ENCODE measurements at regions not wholly inside any gene's neighbourhood (a gene's known extent, or its start where the extent isn't known, plus 50 kb on each side); places are given as distances from the start of the nearest gene placed in this dataset.

- no peaks in the 10 kb centered on the region for H3K4me1 ChIP-seq (ENCODE audit: control insufficient read depth, low read depth, low read length)
- no peak overlapping the region for H3K23ac ChIP-seq (ENCODE audit: low read length)
- H2BK120ac ChIP-seq (ENCODE audit: low read depth, low read length) = no peak overlapping the region
- H3K9ac ChIP-seq (ENCODE audit: low read length) = no peak overlapping the region
- DNase-seq = no peak
- no peak overlapping the region for H3K4me2 ChIP-seq (ENCODE audit: low read length)
- no peaks in the 10 kb centered on the region for H3K27me3 ChIP-seq (ENCODE audit: insufficient read depth, low read length, poor library complexity)
- H3K18ac ChIP-seq (ENCODE audit: low read length) = no peak overlapping the region
- H3K4me3 ChIP-seq (ENCODE audit: low read length) = no peak overlapping the region
- no peak overlapping the region for H4K5ac ChIP-seq (ENCODE audit: low read length)
- H2BK5ac ChIP-seq (ENCODE audit: low read length) = no peak overlapping the region
- no peak overlapping the region for H2BK15ac ChIP-seq (replicated peaks; ENCODE audit: low read depth)
- no peak overlapping the region for H3K27ac ChIP-seq (ENCODE audit: low read depth, low read length)
- H3K56ac ChIP-seq (ENCODE audit: low read length) = no peak overlapping the region
- H2AK5ac ChIP-seq (ENCODE audit: low read length) = no peak overlapping the region
- H3K79me2 ChIP-seq (ENCODE audit: control insufficient read depth, insufficient read depth, low read length) = no peaks in the 10 kb centered on the region
- H3K79me1 ChIP-seq (ENCODE audit: low read length) = no peaks in the 10 kb centered on the region
- no CpG with 5 or more reads among the region's 1 CpG for WGBS (ENCODE audit: extremely low coverage, insufficient coverage, low lambda C conversion rate)
- H3K4ac ChIP-seq (ENCODE audit: low read depth, low read length) = no peak overlapping the region
- no peaks in the 10 kb centered on the region for H3K36me3 ChIP-seq (ENCODE audit: control insufficient read depth, insufficient read depth, low read length)
- no peak overlapping the region for H4K8ac ChIP-seq (ENCODE audit: low read depth, low read length)
Observed at GRCh38 chr6:78390066-78390465, 477.3 kb upstream of the IRAK1BP1 start.

DNA sequence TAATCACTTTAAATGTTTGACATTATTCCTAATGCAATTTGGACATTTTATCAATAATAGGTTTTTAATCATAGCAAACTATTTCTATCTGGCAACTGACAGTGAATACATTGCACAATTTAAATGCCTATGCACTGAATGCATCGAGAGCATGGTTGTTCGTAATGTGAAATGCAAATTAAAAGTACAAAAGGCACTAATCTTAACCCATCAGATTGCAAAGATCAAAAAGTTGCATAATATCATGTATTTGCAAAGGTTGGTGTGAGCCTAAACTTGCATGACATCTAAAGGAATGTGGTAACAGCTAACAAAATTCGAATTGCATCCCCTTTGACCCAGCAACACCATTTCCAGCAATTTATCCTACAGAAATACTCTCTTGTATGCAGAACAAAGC lies 469.9 kb upstream of the IRAK1BP1 start:
- Histone ChIP-seq H2BK5ac (ENCODE audit: low read length) (no peak overlapping the region), H2BK120ac (ENCODE audit: low read depth, low read length) (no peak overlapping the region), H3K4me2 (ENCODE audit: low read length) (no peak overlapping the region), H2AK5ac (ENCODE audit: low read length) (no peak overlapping the region), H2BK15ac (replicated peaks; ENCODE audit: low read depth) (no peak overlapping the region), H3K18ac (ENCODE audit: low read length) (no peak overlapping the region), H3K36me3 (ENCODE audit: control insufficient read depth, insufficient read depth, low read length) (no peaks in the 10 kb centered on the region), H3K27ac (ENCODE audit: low read depth, low read length) (no peak overlapping the region), H3K79me1 (ENCODE audit: low read length) (no peaks in the 10 kb centered on the region), H4K5ac (ENCODE audit: low read length) (no peak overlapping the region), H3K4me3 (ENCODE audit: low read length) (no peak overlapping the region), H3K56ac (ENCODE audit: low read length) (no peak overlapping the region), H4K8ac (ENCODE audit: low read depth, low read length) (no peak overlapping the region), H3K4me1 (ENCODE audit: control insufficient read depth, low read depth, low read length) (peaks cover 2% of the 10 kb centered on the region), H3K79me2 (ENCODE audit: control insufficient read depth, insufficient read depth, low read length) (no peaks in the 10 kb centered on the region), H3K23ac (ENCODE audit: low read length) (no peak overlapping the region), H3K9ac (ENCODE audit: low read length) (no peak overlapping the region), H3K27me3 (ENCODE audit: insufficient read depth, low read length, poor library complexity) (no peaks in the 10 kb centered on the region), H3K4ac (ENCODE audit: low read depth, low read length) (no peak overlapping the region)
- DNase-seq = no peak
- WGBS (ENCODE audit: extremely low coverage, insufficient coverage, low lambda C conversion rate) = no CpG with 5 or more reads among the region's 3 CpGs

- H3K4me2 ChIP-seq (ENCODE audit: low read length) = no peak overlapping the region
- H3K18ac ChIP-seq (ENCODE audit: low read length) = no peak overlapping the region
- DNase-seq = peak; percentile 52
- no CpG with 5 or more reads among the region's 2 CpGs for WGBS (ENCODE audit: extremely low coverage, insufficient coverage, low lambda C conversion rate)
- no peak overlapping the region for H2BK15ac ChIP-seq (replicated peaks; ENCODE audit: low read depth)
- H3K27me3 ChIP-seq (ENCODE audit: insufficient read depth, low read length, poor library complexity) = no peaks in the 10 kb centered on the region
- no peak overlapping the region for H2BK5ac ChIP-seq (ENCODE audit: low read length)
- no peaks in the 10 kb centered on the region for H3K79me1 ChIP-seq (ENCODE audit: low read length)
- H3K23ac ChIP-seq (ENCODE audit: low read length) = no peak overlapping the region
- no peak overlapping the region for H2BK120ac ChIP-seq (ENCODE audit: low read depth, low read length)
- no peak overlapping the region for H4K8ac ChIP-seq (ENCODE audit: low read depth, low read length)
- no peak overlapping the region for H3K27ac ChIP-seq (ENCODE audit: low read depth, low read length)
- no peak overlapping the region for H3K4me3 ChIP-seq (ENCODE audit: low read length)
- no peak overlapping the region for H2AK5ac ChIP-seq (ENCODE audit: low read length)
- H3K36me3 ChIP-seq (ENCODE audit: control insufficient read depth, insufficient read depth, low read length) = no peaks in the 10 kb centered on the region
- no peak overlapping the region for H3K56ac ChIP-seq (ENCODE audit: low read length)
- no peaks in the 10 kb centered on the region for H3K79me2 ChIP-seq (ENCODE audit: control insufficient read depth, insufficient read depth, low read length)
- peaks cover 2% of the 10 kb centered on the region for H3K4me1 ChIP-seq (ENCODE audit: control insufficient read depth, low read depth, low read length)
- H4K5ac ChIP-seq (ENCODE audit: low read length) = no peak overlapping the region
- no peak overlapping the region for H3K9ac ChIP-seq (ENCODE audit: low read length)
- no peak overlapping the region for H3K4ac ChIP-seq (ENCODE audit: low read depth, low read length)
Observed at GRCh38 chr6:78398292-78398691, 469.1 kb upstream of the IRAK1BP1 start.

GRCh38 chr6:78400076-78400475 lies 467.3 kb upstream of the IRAK1BP1 start:
- no peaks in the 10 kb centered on the region for H3K36me3 ChIP-seq (ENCODE audit: control insufficient read depth, insufficient read depth, low read length)
- no peak overlapping the region for H4K8ac ChIP-seq (ENCODE audit: low read depth, low read length)
- no peak overlapping the region for H3K56ac ChIP-seq (ENCODE audit: low read length)
- no peak overlapping the region for H4K5ac ChIP-seq (ENCODE audit: low read length)
- no peak overlapping the region for H3K4me2 ChIP-seq (ENCODE audit: low read length)
- H2BK5ac ChIP-seq (ENCODE audit: low read length) = no peak overlapping the region
- no peak overlapping the region for H3K9ac ChIP-seq (ENCODE audit: low read length)
- no peaks in the 10 kb centered on the region for H3K79me2 ChIP-seq (ENCODE audit: control insufficient read depth, insufficient read depth, low read length)
- no peak overlapping the region for H3K18ac ChIP-seq (ENCODE audit: low read length)
- no CpG with 5 or more reads among the region's 3 CpGs for WGBS (ENCODE audit: extremely low coverage, insufficient coverage, low lambda C conversion rate)
- H3K4me1 ChIP-seq (ENCODE audit: control insufficient read depth, low read depth, low read length) = peaks cover 2% of the 10 kb centered on the region
- H3K27ac ChIP-seq (ENCODE audit: low read depth, low read length) = no peak overlapping the region
- H3K23ac ChIP-seq (ENCODE audit: low read length) = no peak overlapping the region
- H2AK5ac ChIP-seq (ENCODE audit: low read length) = no peak overlapping the region
- no peaks in the 10 kb centered on the region for H3K79me1 ChIP-seq (ENCODE audit: low read length)
- no peak overlapping the region for H2BK120ac ChIP-seq (ENCODE audit: low read depth, low read length)
- no peak overlapping the region for H2BK15ac ChIP-seq (replicated peaks; ENCODE audit: low read depth)
- DNase-seq = peak; percentile 36
- H3K4me3 ChIP-seq (ENCODE audit: low read length) = no peak overlapping the region
- H3K4ac ChIP-seq (ENCODE audit: low read depth, low read length) = no peak overlapping the region
- H3K27me3 ChIP-seq (ENCODE audit: insufficient read depth, low read length, poor library complexity) = no peaks in the 10 kb centered on the region

DNA sequence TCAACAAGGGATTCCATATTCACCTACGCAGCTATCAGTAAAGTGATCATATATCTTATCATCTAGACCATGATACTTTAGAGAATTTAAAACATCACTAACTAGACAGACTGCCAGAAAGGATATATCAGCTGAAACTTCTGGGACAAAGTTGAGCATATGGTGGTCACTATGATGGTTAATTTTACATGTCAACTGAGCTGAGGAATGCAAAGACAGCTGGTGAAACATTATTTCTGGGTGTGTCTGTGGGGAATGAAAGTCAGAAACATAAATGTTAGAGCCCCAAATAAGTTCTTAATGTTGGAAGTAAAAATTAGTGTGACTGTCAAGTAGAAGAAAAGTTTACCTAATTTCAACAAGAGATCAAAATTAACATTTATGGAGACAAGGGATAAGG lies 440.0 kb upstream of the IRAK1BP1 start:
- Histone ChIP-seq H4K8ac (ENCODE audit: low read depth, low read length) (no peak overlapping the region), H2BK120ac (ENCODE audit: low read depth, low read length) (no peak overlapping the region)
- no CpG with 5 or more reads among the region's 1 CpG for WGBS (ENCODE audit: extremely low coverage, insufficient coverage, low lambda C conversion rate)

GRCh38 chr6:78430521-78430920 lies 436.8 kb upstream of the IRAK1BP1 start:
- no peak for DNase-seq
- Histone ChIP-seq H3K4ac (ENCODE audit: low read depth, low read length) (no peak overlapping the region), H2BK120ac (ENCODE audit: low read depth, low read length) (no peak overlapping the region), H3K23ac (ENCODE audit: low read length) (no peak overlapping the region), H3K18ac (ENCODE audit: low read length) (no peak overlapping the region), H3K4me2 (ENCODE audit: low read length) (no peak overlapping the region), H2BK5ac (ENCODE audit: low read length) (no peak overlapping the region), H3K4me3 (ENCODE audit: low read length) (no peak overlapping the region), H2BK15ac (replicated peaks; ENCODE audit: low read depth) (no peak overlapping the region), H4K8ac (ENCODE audit: low read depth, low read length) (no peak overlapping the region), H3K79me2 (ENCODE audit: control insufficient read depth, insufficient read depth, low read length) (no peaks in the 10 kb centered on the region), H3K27me3 (ENCODE audit: insufficient read depth, low read length, poor library complexity) (no peaks in the 10 kb centered on the region), H2AK5ac (ENCODE audit: low read length) (no peak overlapping the region), H3K79me1 (ENCODE audit: low read length) (no peaks in the 10 kb centered on the region), H3K9ac (ENCODE audit: low read length) (no peak overlapping the region), H3K27ac (ENCODE audit: low read depth, low read length) (no peak overlapping the region), H3K4me1 (ENCODE audit: control insufficient read depth, low read depth, low read length) (no peaks in the 10 kb centered on the region), H3K56ac (ENCODE audit: low read length) (no peak overlapping the region), H4K5ac (ENCODE audit: low read length) (no peak overlapping the region), H3K36me3 (ENCODE audit: control insufficient read depth, insufficient read depth, low read length) (no peaks in the 10 kb centered on the region)
- WGBS (ENCODE audit: extremely low coverage, insufficient coverage, low lambda C conversion rate) = no CpG with 5 or more reads among the region's 1 CpG

More for the DNA sequence above, 440.0 kb upstream of the IRAK1BP1 start:
- no peaks in the 10 kb centered on the region for H3K27me3 ChIP-seq (ENCODE audit: insufficient read depth, low read length, poor library complexity)
- no peak overlapping the region for H3K27ac ChIP-seq (ENCODE audit: low read depth, low read length)
- H3K79me2 ChIP-seq (ENCODE audit: control insufficient read depth, insufficient read depth, low read length) = no peaks in the 10 kb centered on the region
- no peaks in the 10 kb centered on the region for H3K4me1 ChIP-seq (ENCODE audit: control insufficient read depth, low read depth, low read length)
- no peak overlapping the region for H2AK5ac ChIP-seq (ENCODE audit: low read length)
- no peak overlapping the region for H2BK15ac ChIP-seq (replicated peaks; ENCODE audit: low read depth)
- H2BK5ac ChIP-seq (ENCODE audit: low read length) = no peak overlapping the region
- H4K5ac ChIP-seq (ENCODE audit: low read length) = no peak overlapping the region
- H3K4me2 ChIP-seq (ENCODE audit: low read length) = no peak overlapping the region
- no peaks in the 10 kb centered on the region for H3K36me3 ChIP-seq (ENCODE audit: control insufficient read depth, insufficient read depth, low read length)
- H3K9ac ChIP-seq (ENCODE audit: low read length) = no peak overlapping the region
- no peak overlapping the region for H3K23ac ChIP-seq (ENCODE audit: low read length)
- no peak overlapping the region for H3K4ac ChIP-seq (ENCODE audit: low read depth, low read length)
- no peak overlapping the region for H3K18ac ChIP-seq (ENCODE audit: low read length)
- H3K79me1 ChIP-seq (ENCODE audit: low read length) = no peaks in the 10 kb centered on the region
- H3K56ac ChIP-seq (ENCODE audit: low read length) = no peak overlapping the region
- no peak for DNase-seq
- H3K4me3 ChIP-seq (ENCODE audit: low read length) = no peak overlapping the region
